Left ventricle myocardium superior (tissue), 1 donor: ENCODE measurements at regions not wholly inside any gene's neighbourhood (a gene's known extent, or its start where the extent isn't known, plus 50 kb on each side); places are given as distances from the start of the nearest gene placed in this dataset.

Experiments
- ATAC-seq: fragments of 200-7000 bp; cut with Tn5 transposase; one replicate; pipeline ENCODE4 v1.9.1; 2020; ENCODE audit warnings: mild to moderate bottlenecking, moderate library complexity
- DNase-seq: peaks from one replicate; pipeline ENCODE4 v3.0.0-alpha.2; 2020
- intact Hi-C: fragments of 100-400 bp; cut with micrococcal nuclease; formaldehyde crosslinking; loops from one replicate; pipeline ENCODE4 v1.11.0; 2022
- donor health status: DM: no; HTN: yes; CAD: no; lungs with severe emphysema.

DNA sequence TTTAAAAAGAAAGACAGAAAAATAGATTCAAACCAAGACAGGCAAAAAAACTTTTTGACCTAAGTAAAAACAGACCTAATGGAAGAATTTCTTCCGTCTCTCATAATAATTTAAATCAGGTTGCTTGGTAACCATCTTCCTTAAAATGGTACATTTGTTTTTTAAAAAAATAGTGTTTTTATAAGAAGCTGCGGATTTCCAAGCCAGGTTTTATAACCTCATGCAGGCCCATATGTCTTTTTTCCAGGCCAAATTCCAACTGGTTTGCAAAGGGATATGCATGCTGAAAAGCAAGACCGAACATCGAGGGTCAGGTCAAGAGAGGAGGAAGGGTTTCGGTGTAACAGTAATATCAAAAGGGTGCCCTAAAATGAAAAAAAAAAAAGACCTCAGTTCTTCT lies 172.9 kb downstream of the MAIP1 start:
- no peak for ATAC-seq
- intact Hi-C loops: no loop called here
- DNase-seq: no peak

DNA sequence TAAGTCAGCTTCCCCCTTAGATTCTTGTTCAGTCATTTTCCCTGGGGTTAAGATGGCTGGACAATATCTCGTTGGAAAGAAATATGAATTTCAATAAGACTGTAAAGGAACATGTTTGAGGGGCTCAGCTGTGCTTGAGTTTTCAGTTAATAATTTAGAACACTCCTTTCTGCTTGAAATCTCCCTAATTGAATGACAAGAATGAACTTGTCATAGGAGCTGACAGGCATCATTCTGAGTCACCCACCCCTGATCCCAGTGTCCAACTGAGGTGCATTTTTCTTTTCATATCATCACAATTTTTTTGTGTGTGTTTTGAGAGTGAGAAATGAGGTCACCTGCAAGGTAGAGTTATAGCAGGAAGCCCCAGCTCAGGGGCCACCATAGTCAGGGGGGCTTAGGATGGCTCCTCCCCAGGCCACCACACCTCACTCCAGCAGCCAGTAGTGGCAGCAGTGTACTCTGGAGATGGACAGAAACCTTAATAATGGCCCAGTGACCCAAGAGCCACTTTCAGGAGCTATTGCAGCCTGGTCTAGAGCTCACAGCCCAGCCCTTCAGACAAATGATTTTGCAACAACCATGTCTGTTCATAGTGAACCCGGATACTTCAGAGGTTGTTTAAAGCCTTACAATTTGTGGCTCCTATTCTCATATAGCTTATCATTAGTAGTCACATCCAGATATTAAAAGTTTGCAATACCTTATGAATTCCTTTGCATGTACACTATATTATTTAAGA lies 174.5 kb downstream of the MAIP1 start:
- intact Hi-C loops: no loop called here
- no peak for ATAC-seq

DNA sequence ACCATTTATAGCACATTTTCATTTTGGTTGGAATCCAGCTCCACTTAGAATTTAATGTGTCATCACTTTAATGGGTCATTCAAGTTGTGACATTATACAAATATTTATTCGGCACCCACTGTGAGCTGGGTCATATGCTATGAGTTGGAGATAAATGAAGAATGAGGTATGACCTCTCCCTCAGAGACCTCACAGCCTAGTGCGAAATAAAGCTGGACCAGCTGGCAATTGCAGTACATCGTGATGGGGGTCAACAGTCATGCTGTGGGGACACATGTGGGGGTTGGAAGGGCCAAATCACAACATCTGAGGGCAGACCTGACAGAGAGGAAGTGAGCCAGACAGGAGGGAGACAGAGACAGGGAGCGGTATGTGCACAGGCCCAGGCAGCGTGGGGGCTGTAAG lies 175.4 kb downstream of the MAIP1 start:
- ATAC-seq (no peak), DNase-seq (no peak)
- intact Hi-C loops: no loop called here

More for the DNA sequence above, 174.5 kb downstream of the MAIP1 start:
- DNase-seq: no peak

DNA sequence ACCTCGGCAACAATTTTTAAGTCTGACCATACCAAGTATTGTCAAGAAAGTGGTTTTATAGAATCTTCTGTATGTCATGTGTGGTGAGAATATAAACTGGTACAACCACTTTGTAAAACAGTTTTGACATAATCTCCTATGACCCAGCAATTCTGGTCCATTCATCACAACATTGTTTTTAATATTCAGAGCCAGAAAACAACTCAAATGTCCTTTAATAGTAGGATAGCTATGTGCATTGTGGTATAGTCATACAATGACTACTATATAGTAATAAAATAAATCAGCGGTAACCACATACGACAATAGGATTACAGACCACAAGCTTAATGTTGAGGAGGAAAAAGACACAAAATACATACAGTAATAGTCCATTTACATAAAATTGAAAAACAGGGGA lies 175.2 kb upstream of the SPATS2L start:
- DNase-seq: no peak

DNA sequence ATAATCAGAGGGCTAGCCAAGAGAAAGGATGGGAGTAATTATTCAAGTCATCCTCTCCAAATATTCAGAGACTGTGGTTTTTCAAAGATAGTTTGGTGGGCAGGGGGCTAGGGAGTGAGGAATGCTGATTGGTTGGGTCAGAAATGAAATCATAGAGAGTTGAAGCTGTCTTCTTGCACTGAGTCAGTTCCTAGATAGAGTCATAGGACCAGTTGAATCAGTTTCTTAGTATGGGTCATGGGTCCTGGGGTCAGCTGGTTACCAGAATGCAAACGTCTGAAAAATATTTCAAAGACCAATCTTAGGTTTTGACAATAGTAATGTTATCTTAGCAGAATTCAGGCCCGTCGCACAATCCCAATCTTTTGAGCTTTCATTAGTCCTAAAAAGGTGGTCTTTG lies 171.4 kb upstream of the SPATS2L start:
- intact Hi-C loops: no loop called here
- ATAC-seq: no peak
- no peak for DNase-seq

More for the DNA sequence above, 175.2 kb upstream of the SPATS2L start:
- intact Hi-C loops: no loop called here
- no peak for ATAC-seq

DNA sequence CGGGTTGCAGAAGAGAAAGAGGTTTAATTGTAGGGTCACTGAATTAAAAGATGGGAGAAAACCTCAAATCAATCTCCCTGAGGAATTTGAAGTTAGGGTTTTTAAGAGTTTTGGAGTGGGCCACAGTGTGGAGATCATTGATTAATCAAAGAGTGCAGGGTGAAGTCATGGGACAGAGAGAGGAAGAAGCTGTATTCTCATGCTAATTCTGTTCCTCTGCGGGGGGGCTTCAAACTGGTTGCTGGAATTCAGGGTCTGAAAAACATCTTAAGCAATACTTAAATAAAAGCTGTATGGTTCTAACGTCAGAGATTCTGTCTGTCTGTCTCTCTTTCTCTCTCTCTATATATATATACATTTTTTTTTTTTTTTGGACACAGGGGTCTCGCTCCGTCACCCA lies 169.8 kb upstream of the SPATS2L start:
- ATAC-seq (no peak), DNase-seq (no peak)
- intact Hi-C loops: no loop called here

DNA sequence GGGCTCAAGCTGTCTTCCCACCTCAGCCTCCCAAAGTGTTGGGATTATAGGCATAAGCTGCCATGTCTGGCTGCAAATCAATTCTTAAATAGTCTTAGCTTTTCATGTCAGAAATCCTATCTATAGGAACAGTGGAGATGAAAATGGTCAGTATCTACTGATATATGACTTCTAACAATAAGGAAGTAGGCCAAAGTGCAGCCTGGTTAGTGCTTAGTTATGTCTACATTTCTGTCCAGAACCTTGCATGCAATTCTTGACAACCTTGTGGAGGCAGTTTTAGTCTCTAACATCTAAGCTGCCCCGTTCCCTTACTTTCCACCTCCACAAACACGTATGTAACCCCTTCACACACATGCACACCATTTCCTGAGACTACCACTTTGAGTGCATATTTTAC lies 169.2 kb upstream of the SPATS2L start:
- ATAC-seq: no peak
- intact Hi-C loops: no loop called here

DNA sequence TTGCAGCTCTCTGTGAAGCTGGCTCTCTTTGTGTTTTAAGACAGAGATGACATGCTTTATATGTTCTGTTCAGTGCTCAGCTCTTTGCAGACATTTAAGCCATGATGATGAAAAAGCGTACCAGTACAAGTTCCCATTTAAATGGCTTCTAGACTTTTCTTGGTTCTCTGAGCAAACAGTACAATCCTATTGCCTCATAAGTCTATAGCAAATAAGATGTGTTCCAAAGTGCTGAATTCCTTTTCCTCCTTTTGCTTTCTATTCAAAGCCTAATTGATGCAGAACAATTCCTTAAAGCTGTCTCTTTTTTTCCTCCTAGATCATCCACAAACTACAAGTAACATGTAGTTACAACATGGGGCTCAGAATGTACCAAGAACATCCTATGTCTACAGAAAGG lies 168.8 kb upstream of the SPATS2L start:
- intact Hi-C loops: no loop called here
- ATAC-seq (no peak), DNase-seq (no peak)

More for the DNA sequence above, 169.2 kb upstream of the SPATS2L start:
- no peak for DNase-seq

DNA sequence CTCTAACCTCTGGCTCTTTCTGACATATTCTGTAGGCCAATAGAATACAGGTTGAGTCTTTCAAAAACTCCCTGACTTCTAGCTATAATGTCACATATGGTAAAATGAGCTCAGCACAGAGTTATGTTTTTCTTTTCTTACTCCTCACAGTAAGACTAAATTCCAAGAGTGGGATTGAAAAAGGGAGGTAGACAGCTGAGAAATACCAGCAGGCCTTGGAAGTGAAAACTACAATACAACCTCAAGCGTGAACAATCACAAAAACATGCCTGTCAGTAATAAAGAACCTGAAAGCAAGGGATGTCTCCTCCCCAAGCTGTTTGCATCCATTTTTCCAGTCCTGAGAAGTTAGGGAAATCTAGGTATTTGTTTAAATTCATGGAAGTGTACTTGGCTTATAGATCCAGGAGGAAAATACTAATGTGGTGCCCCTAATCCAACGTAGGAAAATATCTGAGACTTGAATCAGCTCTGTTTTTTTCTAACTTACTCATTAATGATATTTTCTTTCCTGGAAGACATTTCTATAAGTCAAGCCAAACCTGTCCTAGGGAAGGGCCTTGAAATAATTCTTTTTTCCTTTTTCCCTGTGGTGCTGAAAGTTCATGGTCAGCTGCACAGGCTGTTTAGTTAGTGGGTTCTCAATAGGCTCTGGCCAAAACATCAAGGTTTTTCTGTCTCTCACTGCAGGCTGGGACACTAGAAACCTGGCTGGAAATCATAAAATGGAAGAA lies 167.9 kb upstream of the SPATS2L start:
- intact Hi-C loops: no loop called here
- DNase-seq: no peak
- no peak for ATAC-seq

DNA sequence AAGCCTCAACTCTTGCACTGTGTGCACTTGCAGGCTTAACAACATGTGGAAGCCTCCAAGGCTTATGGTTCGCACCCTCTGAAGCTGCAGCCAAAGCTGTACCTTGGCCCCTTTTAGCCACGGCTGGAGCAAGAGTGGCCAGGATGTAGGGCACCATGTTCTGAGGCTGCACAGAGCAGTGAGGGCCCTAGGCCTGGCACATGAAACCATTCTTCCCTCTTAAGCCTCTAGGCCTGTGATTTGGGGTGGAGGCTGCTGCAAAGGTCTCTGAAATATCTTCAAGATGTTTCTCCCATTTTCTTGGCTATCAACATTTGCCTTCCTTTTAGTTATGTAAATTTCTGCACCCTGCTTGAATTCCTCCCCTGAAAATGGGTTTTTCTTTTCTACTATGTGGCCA lies 161.9 kb upstream of the SPATS2L start:
- DNase-seq (no peak), ATAC-seq (no peak)
- intact Hi-C loops: no loop called here

DNA sequence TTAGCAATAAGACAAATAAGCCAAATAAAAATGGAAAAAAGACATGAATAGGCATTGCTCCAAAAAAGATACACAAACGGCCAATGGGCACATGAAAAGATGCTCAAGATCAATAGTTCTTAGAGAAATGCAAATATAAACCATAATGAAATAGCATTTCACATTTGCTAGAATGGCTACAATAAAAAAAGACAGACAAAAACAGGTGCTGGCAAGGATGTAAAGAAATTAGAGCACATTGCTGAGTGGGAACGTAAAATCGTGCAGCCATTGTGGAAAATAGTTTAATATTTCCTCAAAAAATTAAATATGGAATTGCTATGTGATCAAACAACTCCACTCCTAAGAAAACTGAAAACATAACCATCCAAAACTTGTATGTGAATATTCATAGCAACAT lies 160.0 kb upstream of the SPATS2L start:
- ATAC-seq (no peak), DNase-seq (no peak)
- intact Hi-C loops: no loop called here

DNA sequence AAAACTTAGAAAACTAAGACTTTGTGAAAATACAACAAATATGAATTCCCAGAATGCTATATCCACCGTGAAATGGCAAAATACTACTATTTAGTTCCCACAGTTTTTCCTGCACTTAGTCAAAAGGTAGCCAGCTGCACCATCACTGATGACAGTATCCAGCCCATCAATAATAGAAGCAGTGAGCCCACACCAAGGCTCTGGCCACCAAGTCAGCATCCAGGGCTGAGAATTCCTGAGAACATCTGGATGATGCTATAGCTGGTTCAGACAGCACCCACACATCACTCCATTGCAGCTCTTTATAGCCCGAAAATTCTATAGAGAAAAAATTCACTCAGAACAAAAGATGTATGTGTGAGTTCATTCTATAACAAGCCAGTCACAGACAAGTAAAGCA lies 159.1 kb upstream of the SPATS2L start:
- DNase-seq (no peak), ATAC-seq (no peak)
- intact Hi-C loops: no loop called here

DNA sequence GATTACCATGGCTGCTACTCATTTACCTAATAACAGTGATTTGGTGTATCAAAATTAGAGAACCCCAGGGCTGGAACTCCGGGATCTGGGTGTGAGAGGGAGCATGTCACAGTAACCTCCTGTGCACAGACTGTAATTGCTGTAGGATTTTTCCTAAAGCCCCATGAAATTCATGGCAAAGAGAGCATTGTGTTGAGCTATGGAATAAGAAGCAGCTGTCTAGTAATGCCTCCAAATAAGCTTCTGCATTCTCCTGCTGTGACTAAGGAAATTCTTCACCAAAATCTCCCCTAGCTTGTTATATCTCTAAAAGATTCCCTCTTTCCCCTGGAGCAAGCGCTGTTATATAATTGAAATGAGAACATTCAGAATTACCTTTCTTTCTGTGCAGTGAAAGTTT lies 158.1 kb upstream of the SPATS2L start:
- ATAC-seq: no peak
- DNase-seq: no peak
- intact Hi-C loops: no loop called here

DNA sequence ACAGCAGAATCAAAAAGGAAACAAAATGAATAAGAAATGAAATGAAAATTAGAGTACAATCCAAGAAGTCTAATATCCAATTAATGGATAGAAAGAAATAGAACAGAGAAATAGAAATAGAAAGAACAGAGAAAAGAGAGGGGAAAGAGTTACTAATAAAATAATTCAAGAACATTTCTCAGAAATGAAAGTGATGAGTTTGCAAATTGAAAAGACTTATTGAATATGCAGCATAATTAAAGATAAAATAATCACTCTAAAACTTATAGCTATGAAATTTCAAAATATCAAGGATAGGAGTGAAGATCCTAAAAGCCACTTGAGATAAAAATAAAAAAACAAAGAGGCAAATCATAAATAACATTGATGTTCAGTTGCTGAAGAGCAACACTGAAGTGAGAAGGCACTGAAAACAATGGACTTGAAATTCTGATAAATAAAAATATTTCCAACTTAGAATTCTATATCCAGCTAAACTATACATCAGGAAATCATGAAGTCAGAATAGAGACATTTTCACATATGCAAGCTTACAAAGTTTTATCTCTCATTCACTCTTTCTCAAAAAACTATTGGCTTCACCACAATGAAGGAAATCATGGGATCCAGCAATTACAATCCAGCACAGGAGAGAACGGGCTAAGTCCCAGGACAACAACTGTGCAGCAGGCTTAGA lies 155.9 kb upstream of the SPATS2L start:
- ATAC-seq: no peak
- no peak for DNase-seq
- intact Hi-C loops: no loop called here

DNA sequence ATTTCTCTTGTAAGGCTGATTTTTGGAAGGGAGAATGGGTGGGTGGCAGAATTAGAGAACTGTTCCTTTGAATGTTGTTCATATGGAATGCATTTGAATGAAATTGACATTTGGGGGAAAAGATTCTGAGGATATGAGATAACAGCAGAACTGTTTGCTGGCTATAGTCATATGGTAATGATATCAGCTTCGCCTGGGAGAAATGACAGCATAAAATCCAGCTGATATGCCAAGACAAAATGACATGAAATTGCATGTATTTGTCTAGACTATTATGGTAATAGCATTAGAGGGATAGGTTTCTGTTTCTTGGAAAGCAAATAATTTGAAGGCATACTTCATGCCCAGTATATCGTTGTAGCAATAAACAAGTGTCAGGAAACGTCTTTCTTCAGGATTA lies 150.8 kb upstream of the SPATS2L start:
- no peak for DNase-seq
- intact Hi-C loops: no loop called here
- no peak for ATAC-seq

DNA sequence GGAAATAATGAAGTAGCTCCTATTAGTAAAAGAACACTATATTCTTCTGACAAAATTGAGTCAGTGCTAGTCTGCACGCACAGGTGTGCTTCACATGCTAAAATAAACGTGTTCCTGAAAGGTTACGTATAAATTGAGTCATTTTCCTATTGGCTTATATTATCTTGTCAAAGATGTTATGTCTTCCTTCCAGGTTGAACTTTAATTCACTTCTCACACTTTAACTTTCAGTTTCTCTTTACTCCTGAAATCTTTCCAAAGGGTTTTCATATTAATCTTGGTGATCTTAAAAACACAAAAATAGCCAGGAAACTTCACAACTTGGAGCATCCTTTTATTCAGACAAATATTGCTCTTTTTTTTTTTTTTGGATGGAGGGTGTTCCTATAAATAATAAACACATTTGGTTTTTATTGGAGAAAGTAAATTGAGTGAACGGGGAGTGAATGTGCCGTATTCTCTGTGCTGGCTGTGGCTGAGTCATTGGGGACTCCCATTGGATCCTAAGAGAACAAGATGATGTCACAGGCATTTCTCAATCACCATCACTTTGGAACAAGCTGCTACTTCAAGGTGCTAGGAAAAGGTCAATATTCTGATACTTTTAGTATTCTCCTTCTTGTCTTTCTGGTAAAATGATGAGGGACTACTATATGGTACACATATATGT lies 150.2 kb upstream of the SPATS2L start:
- intact Hi-C loops: no loop called here
- peak; percentile 33 for DNase-seq

DNA sequence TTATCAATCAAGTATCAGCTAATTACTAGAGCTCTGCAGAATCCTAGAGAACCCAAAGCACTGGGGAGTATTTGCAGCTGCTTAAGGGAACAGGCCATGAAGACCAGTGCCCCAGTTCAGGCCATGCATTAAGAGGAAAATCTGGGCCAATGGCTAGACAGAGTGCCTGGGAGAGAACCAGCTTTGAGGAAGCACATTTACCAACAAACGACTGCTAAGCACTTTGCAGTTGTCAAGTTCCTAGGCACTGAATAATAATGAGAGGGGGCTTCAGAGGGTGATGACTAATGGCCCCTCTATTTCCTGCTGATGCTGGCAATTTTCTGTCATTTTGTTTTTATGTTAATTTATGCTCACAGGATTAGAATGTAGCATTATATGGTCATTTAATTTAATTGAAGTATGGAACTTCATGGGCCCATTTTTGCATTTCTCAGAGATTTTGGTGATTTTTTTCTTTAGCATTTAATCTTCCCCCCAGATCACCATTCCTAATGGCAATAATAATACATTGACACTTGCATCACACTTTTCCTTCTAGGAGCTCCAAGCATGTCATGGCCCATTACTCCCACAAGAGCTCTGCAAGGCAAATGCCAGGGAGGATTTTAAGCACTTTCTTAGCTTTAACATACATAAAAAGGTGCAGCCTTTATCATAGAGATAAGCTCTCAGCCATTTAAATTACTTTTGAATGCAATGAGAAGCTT lies 147.7 kb upstream of the SPATS2L start:
- DNase-seq: no peak
- intact Hi-C loops: no loop called here
- ATAC-seq: no peak

More for the DNA sequence above, 150.2 kb upstream of the SPATS2L start:
- peak; percentile 87 for ATAC-seq

DNA sequence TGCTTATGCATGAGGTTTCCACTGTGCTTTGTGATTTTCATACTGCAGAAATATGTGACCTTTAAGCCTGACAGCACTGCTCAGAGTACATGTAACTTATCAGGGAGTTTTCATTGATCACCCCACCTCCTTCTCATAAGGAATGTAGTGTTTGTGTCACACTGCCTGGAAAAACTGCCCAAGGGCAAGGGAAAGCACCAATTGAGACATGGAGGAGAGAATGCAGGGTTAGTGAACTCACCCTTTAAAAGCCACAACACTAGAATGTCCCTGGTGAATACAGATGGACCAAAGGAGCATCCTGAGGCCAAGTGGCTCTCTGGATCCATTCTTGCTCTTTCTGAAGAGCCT lies 147.2 kb upstream of the SPATS2L start:
- intact Hi-C loops: no loop called here
- no peak for DNase-seq
- ATAC-seq: no peak
